ENCODE measurements at regions not wholly inside any gene's neighbourhood (a gene's known extent, or its start where the extent isn't known, plus 50 kb on each side); places are given as distances from the start of the nearest gene placed in this dataset.

- DNase-seq, result no peak
Measured at GRCh38 chr1:70895531-70895930, 152.1 kb downstream of the PTGER3 start.

- DNase-seq, result no peak
Measured at GRCh38 chr1:70896224-70896623, 151.4 kb downstream of the PTGER3 start.

- DNase-seq, result no peak
Measured at GRCh38 chr1:70897273-70897672, 150.3 kb downstream of the PTGER3 start.

- no peak for DNase-seq
Measured at GRCh38 chr1:70899735-70900134, 147.9 kb downstream of the PTGER3 start.

- no peak for DNase-seq
Measured at GRCh38 chr1:70902211-70902610, 145.4 kb downstream of the PTGER3 start.

GRCh38 chr1:70906800-70907199 lies 140.8 kb downstream of the PTGER3 start:
- no peak for DNase-seq

- DNase-seq, result no peak
Measured at GRCh38 chr1:70907563-70908310, 139.9 kb downstream of the PTGER3 start.

GRCh38 chr1:70909262-70909822 lies 138.3 kb downstream of the PTGER3 start:
- no peak for DNase-seq

GRCh38 chr1:70910013-70910412 lies 137.6 kb downstream of the PTGER3 start:
- DNase-seq, result no peak

GRCh38 chr1:70911861-70912260 lies 135.8 kb downstream of the PTGER3 start:
- no peak for DNase-seq

- no peak for DNase-seq
Measured at GRCh38 chr1:70914224-70914623, 133.4 kb downstream of the PTGER3 start.

GRCh38 chr1:70915258-70916033 lies 132.2 kb downstream of the PTGER3 start:
- DNase-seq, result no peak

GRCh38 chr1:70916034-70916427 lies 131.6 kb downstream of the PTGER3 start:
- no peak for DNase-seq

- DNase-seq, result no peak
Measured at GRCh38 chr1:70919706-70920323, 127.8 kb downstream of the PTGER3 start.
